Gastrocnemius medialis (tissue), 4 donors: ENCODE measurements at regions not wholly inside any gene's neighbourhood (a gene's known extent, or its start where the extent isn't known, plus 50 kb on each side); places are given as distances from the start of the nearest gene placed in this dataset.

Experiments used
- CTCF ChIP-seq, 5 experiments: fragments of 450-650 bp in 3 of 5; fragments of 200-600 bp in 2 of 5; sonication (generic) in 2 of 5; IDR thresholded peaks in 4 of 5; conservative IDR thresholded peaks in 1 of 5; 1 replicate in 4 of 5; 2 replicates in 1 of 5; pipeline ENCODE4 v1.5.1; 2016 to 2019; ENCODE audit warnings: antibody characterized with exemption in 5 of 5, mild to moderate bottlenecking in 3 of 5, moderate library complexity in 3 of 5
- POLR2A ChIP-seq, 2 donors: fragments of 450-650 bp; IDR thresholded peaks; one replicate each; pipeline ENCODE4 v1.6.1; 2017; ENCODE audit warnings: antibody characterized with exemption in 2 of 2, mild to moderate bottlenecking in 2 of 2, moderate library complexity in 2 of 2

GRCh38 chr4:168021666-168022065, 70.7 kb upstream of the ANXA10 start:
- no peak for TF ChIP-seq POLR2A (IDR thresholded peaks at IDR 0.05)
- TF ChIP-seq CTCF (IDR thresholded peaks at IDR 0.05 in 4 of 5, conservative IDR thresholded peaks at IDR 0.05 in 1 of 5): no peak
